ENCODE measurements at regions not wholly inside any gene's neighbourhood (a gene's known extent, or its start where the extent isn't known, plus 50 kb on each side); places are given as distances from the start of the nearest gene placed in this dataset.
"Not testable (repeated sequence)": the region's sequence is repeated elsewhere in the genome, so short reads cannot be mapped to it uniquely, and the experiment has no call there.

DNA sequence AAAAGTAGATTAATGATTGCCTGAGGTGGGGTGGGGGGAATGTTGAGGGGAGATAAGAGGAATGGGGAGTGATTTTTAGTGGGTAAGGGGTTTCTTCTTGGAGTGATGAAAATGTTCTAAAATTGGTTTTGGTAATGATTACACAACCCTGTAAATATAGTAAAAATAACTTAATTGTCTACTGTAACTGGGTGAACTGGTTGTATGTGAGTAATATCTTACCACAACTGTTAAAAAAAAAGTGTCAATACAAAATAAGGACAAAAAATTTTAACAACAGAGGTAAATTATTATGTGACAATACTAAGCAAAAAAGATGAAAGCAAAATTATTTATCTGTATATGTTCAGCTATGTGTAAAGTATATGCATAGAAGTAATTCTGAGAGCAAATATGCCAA, 86.3 kb upstream of the RASSF8 start:
- no peak for DNase-seq (ENCODE audit: low spot score)

GRCh38 chr12:25875661-25876060, 82.8 kb upstream of the RASSF8 start:
- no peak for DNase-seq (ENCODE audit: low spot score)

DNA sequence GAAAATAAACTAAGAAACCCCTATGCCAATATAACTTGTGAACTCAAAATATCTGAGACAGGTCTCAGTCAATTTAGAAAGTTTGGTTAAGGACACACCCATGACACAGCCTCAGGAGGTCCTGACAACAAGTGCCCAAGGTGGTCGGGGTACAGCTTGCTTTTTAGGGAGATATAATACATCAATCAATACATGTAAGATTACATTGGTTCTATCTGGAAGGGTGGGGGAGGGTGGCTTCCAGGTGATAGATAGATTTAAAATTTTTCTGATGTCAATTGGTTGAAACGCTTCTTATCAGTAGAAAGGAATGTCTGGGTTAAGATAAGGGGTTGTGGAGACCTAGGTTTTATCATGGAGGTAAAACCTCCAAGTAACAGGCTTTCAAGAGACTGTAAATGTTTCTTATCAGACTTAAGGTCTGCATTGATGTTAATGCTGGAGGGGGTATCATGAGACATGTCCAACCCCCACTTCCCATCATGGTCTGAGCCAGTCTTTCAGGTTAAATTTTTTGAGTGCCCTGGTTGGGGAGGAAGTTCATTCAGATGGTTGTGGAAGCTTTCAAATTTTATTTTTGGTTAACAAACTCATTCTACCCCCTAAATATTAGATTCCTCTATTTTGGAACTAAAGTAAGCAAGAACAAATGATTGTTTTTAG, 82.0 kb upstream of the RASSF8 start:
- DNase-seq (ENCODE audit: low spot score): no peak

DNA sequence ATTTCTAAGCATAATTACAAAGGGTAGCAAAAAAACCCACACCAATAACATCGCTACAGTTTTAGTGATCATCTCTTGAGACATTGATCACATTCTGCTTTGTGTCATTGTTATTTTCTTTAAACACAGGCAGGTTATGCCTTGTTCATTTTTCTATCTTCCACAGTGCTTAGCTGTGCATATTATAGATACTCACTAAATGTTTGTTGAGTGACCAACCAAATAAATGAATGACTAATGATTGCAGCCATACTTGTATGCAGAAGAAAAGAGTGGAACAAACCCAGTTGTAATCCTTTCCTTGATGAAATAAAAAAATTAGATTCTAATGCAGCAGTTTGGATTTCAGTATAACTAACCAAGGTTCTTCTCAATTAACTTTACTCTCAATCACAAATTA, 81.0 kb upstream of the RASSF8 start:
- DNase-seq (ENCODE audit: low spot score): no peak

DNA sequence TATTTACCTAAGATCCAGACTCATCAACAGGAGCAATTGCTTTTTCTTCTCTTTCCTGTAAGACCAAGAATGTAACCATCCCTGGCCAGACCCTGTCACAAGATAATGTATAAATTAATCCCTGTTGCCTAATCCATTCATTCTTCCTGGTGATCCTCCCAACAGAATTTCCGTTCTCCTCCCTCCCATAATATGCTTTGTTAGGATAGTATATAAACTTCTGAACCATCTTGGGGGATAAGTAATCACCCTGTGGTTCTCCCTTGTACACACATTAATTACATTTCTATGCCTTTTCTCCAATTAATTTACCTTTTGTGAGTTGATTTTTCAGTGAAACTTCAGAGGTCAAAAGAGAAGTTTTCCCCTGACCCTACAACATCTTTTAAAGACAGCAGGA, 76.2 kb upstream of the RASSF8 start:
- no peak for DNase-seq (ENCODE audit: low spot score)

- no peak for DNase-seq (ENCODE audit: low spot score)
Observed at GRCh38 chr12:25883026-25883916, 75.2 kb upstream of the RASSF8 start.

GRCh38 chr12:25884024-25884919, 74.2 kb upstream of the RASSF8 start:
- no peak for DNase-seq (ENCODE audit: low spot score)

DNA sequence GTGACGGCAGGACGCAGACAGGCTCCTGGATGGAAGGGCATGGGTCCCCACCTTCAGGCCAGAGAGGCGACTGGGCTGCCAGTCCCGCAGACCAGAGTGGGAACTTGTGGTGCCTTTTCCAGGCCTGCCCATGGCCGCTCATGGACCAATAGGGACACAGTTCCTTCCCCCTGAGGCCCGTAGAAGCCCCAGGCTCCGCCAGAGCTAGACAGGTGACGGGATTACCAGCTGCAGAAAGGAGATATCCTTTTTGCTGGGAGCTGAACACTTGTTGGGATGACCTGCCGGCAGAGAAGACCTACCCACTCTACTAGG, 73.6 kb upstream of the RASSF8 start:
- no peak for DNase-seq (ENCODE audit: low spot score)

DNA sequence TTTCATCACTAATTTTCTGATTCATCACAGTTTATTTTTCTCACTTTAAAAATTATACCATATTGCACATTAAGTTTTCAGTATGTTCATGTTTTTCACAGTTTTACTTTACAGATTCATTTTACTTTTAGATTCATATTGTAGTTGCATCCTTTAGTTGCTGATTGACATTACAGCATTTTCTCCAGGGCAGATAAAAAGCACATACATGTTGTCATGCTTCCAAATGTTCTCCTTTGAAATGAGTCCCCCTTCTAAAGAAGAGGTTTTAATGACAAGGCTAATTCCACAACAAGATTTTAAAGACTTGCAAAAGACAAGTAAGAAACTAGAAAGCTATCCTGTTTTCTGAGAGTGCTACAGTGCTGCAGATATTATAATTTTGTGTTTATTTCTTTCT, 72.1 kb upstream of the RASSF8 start:
- no peak for DNase-seq (ENCODE audit: low spot score)

- no peak for DNase-seq (ENCODE audit: low spot score)
Observed at GRCh38 chr12:25887367-25887766, 71.1 kb upstream of the RASSF8 start.

GRCh38 chr12:25889185-25889584, 69.3 kb upstream of the RASSF8 start:
- no peak for DNase-seq (ENCODE audit: low spot score)

- not testable (repeated sequence) for DNase-seq (ENCODE audit: low spot score)
Observed at GRCh38 chr12:25891095-25891494, 67.4 kb upstream of the RASSF8 start.

DNA sequence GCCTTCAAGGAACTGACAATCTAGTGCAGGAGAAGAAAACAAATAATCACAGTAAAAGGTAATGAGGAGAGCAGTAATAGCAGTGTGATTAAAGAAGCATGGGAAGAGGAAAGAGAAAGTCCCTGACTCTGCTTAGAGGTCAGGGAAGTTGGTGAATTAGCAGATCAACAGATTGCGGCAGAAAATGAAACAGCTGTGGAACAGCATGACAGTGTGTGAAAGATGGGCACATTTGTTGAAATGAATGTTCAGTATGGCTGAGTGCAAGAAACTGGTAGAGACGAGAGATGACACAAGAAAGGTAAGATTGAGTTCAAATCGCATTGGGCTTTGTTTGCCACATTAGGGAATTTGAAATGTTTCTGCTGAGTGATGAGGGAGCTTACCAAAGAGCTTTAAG, 63.7 kb upstream of the RASSF8 start:
- no peak for DNase-seq (ENCODE audit: low spot score)

GRCh38 chr12:25896981-25897380, 61.5 kb upstream of the RASSF8 start:
- no peak for DNase-seq (ENCODE audit: low spot score)

DNA sequence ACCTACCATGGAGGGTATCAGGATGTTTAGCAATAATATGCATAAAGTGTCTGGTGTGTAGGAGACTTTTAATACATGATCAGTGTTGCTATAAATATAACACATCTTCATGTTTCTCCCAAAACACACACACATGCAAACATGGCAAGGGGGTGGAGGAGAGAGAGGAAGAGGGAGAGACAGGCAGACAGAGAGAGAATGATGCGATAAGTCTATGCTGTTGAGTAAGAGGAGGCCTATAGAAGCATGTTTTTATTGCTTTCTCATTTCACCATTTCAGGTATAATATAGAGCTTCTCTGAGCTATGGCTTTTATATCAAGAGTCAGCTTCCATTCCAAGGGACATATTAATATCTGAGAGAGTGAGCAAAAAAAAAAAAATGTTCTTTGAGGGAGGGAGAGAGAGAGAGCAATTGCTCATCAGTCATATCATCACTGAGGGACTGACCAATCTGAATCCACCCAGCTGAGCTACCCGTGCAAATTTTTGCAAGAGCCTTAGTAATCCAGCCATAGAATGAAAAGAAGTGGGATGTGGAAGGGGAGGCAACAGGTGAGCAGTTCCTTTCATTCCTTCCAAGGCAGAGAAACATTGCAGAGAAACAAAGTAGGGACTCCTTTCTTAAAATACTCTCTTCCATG, 54.8 kb upstream of the RASSF8 start:
- DNase-seq (ENCODE audit: low spot score): no peak

GRCh38 chr12:25904442-25904841, 54.0 kb upstream of the RASSF8 start:
- peak; percentile 7 for DNase-seq (ENCODE audit: low spot score)

DNA sequence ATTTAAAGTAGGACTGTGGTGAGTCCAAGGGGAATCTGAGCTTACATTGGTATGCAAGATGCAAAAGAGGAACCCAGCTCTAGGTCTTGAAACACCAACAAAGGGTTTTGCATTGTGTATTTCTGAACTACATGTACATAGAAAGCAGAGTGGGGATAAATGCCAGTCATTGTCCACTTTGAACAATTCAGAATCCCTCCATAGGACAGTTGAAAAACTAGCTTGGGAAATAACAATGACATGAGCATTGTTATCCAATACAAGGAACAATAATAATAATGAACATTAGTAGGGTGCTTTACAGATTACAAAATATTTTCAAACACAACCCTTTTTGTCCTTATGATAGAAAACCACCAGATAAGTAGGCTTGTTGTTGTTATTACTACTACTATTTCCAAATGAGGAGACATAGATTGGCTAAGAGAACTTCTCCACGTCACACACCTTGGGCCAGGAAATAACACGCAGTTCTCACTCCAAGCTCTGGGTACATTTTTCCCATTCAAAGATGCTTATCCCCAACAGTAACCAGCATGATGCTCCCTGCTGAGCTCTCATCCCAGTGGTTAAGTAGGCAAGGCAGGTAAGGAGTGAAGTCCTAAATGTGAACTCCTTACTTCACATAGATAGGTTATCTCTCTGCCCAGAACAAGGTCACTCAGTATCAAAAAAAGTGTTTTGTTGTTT, 51.7 kb upstream of the RASSF8 start:
- DNase-seq (ENCODE audit: low spot score): no peak

All from hepatic stellate cell (primary cell).